IPS DF 19.7 (cell line): ENCODE measurements at regions not wholly inside any gene's neighbourhood (a gene's known extent, or its start where the extent isn't known, plus 50 kb on each side); places are given as distances from the start of the nearest gene placed in this dataset.

Experiments used
- DNase-seq: peaks from one replicate; pipeline ENCODE4 v3.0.0-alpha.2; 2013; ENCODE audit warnings: low read depth, low spot score

- no peak for DNase-seq
These were observed 1225.5 kb upstream of the CITED2 start for GRCh38 chr6:140599916-140600315.

DNA sequence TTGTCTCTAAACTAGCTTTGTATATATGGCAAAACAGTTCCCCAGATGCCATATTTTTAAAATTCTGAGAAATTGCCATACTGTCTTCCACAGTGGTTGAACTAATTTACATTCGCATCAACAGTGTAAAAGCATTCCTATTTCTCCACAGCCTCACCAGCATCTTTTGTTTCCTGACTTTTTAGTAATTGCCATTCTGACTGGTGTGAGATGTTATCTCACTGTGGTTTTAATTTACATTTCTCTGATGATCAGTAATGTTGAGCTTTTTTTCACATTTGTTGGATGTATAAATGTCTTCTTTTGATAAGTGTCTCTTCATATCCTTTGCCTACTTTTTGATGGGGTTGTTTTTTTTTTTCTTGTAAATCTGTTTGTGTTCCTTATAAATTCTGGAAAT is 1222.7 kb upstream of the CITED2 start:
- no peak for DNase-seq

GRCh38 chr6:140594806-140595128 is 1220.3 kb upstream of the CITED2 start:
- DNase-seq = no peak

GRCh38 chr6:140592877-140593276 is 1218.4 kb upstream of the CITED2 start:
- no peak for DNase-seq

DNA sequence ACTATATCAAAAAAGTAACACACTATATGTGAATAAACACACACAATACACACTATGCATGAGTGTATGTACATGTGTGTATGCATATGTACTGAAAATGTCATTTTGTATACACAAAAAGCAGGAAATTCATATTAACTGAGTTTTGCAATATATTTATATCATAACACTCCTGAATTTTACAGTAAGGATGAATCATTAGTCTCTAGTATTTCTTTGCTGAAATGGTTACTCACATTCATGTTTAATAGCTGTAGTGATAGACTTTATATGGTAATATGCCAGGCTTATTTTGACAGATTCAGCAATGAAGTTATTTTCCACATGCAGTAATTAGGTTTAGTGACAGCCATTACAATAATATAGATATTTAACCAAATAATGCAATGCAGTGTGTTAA is 1216.2 kb upstream of the CITED2 start:
- DNase-seq = no peak

DNA sequence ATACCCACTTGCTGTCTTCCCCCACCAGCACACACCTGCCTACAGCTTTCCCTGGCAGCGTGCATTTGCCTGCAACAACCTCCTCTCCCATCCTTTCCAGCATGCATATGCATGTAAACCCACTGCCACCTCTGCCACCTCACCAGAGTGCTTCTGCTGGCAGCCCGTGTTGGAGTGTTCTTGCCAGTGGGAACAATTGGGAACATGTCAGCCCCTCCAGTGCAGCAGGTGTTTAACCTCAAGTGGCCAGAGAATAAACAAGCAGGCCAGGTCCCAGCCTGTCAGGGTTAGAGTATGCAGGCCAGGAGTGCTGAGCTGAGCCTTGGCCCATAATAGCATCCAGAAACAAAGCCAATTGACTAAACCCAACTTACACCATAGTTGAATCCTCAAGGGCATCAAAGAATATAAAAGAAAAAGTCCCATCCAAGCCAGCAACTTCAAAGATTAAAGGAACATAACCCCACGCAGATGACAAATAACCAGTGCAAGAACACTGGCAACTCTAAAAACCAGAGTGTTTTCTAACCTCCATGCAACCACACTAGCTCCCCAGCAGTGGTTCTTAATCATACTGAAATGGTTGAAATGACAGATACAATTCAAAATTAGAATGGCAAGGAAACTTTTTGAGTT is 1212.1 kb upstream of the CITED2 start:
- no peak for DNase-seq

- no peak for DNase-seq
These were observed 1207.2 kb upstream of the CITED2 start for GRCh38 chr6:140581601-140582000.

DNA sequence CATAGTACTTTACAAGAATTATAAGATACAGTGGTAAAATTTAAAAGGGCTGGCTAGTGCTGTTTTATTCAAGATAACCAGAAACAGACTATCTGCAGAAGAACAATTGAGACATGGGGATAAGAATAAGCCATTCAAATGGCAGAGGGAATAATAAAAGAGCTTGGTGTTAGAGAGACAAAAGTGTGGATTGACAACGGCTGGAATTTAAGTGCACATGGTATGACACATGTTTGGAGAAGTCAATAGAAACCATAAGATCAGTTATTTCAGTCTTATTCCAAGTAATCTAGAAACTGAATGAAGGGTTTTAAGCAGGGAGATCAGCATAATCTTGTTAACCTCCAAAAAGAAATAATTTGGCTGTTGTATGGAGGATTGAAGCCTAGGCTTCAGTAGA is 1205.5 kb upstream of the CITED2 start:
- DNase-seq = no peak

- no peak for DNase-seq
These were observed 1201.6 kb upstream of the CITED2 start for GRCh38 chr6:140576004-140576555.

DNA sequence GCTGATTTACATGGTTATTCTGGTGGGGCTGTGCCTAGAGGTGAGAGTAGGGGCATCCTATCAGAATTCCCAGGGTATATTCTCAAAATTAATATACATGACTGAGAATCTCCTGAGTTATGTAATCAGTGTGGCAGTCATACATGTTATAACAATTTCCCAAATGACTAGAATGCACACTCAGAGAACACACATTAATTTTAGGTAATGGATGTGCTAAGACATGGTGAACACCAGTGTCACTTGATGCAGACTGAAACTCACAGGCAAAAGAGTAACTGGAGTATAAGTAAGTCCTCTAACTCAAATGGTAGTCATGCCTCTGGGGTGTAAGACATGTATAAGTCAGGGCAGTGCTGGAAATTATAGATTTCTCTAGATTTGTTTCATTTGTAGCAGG is 1198.4 kb upstream of the CITED2 start:
- no peak for DNase-seq

- no peak for DNase-seq
These were observed 1197.7 kb upstream of the CITED2 start for GRCh38 chr6:140572129-140572528.

DNA sequence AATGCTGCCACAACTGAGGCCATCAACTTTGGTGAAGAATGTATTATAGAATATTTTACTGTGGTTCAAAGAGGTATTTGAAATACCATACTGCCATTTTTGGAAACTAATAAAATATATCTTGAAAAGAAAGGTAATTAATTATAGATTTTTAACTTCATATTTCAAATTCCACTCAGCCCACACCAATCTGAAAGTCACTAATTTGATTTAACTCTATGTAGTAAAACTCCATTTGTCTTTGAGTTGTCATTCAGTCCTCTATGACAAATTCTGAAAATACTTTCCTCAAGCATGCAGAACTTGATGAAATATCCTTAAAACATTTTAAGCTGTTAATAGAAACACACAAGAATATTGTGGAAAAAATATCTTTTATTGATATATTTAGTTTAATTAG is 1196.7 kb upstream of the CITED2 start:
- no peak for DNase-seq

DNA sequence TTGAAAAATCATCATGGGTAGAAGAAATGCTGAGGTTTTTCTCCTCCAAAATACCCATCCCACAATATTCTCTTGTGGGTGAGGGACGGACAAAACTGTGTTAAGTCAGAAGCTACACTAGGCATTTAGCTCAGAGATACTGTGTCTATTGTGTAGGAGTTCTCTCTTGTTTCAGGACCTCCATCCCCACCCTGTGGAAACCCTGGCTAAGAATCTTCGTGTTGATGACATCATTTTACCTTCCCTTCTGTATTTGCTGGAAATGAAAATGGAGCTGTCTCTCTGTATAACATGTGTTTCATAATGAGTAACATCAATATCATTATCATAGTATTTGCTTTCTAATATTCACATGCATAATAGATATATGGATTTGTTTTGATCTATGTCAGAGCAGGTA is 1193.0 kb upstream of the CITED2 start:
- DNase-seq = no peak

GRCh38 chr6:140566781-140567277 is 1192.4 kb upstream of the CITED2 start:
- no peak for DNase-seq

- no peak for DNase-seq
These were observed 1189.3 kb upstream of the CITED2 start for GRCh38 chr6:140563728-140564127.

DNA sequence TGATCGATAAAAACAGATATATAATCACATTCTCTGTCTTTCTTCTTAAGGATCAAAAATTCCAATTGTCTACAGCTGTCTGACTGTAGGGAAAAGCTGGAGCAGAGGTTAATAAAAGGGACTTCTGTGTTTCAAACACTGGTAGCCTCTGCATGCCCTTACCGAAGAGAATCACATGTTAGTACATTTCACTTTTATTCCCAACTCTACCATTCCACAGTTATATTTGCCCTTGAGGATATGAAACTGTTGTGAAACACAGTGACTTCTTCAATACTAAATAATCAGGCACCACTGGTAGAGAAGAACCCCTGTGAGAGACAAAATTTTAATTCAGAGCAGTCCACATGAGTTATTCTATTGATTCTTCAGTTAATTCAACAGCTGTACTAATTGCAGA is 1187.3 kb upstream of the CITED2 start:
- no peak for DNase-seq

DNA sequence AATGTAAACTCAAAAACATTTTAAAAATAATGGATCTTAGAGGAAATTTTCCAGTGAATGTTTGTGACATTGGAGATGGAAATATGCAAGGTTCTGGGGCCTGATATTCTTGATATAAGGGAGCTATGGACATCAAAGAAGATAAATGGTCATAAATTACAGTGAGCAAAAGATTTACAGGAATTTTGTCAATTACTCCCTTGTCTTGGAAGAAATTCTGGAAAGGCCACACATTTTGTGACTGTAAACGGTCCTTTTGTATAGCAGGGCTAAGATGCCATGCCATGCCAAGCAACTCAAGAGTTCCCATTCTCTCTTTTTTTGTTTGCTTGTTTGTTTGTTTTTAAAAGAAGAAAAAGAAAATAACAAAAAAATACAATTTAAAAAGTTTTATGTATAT is 1186.2 kb upstream of the CITED2 start:
- DNase-seq = no peak

GRCh38 chr6:140559458-140559857 is 1185.0 kb upstream of the CITED2 start:
- no peak for DNase-seq

DNA sequence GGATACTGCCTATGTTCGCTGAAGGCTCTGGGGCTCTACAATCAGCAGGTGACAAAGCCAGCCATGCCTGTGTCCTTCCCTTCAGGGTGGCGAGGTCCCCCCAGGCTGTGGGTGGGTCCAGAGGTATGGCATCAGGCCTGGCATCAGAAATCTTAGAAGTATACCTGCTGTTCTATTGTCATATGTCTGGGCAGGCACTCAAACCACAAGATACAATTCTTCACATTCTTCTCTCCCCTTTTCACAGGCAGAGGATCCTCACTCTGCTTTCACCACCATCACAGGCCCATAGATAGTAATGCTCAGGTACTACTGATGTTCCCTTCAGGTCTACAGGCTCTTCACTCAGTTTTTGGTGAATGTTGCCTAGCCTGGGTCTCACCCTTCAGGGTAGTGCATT is 1180.0 kb upstream of the CITED2 start:
- no peak for DNase-seq

DNA sequence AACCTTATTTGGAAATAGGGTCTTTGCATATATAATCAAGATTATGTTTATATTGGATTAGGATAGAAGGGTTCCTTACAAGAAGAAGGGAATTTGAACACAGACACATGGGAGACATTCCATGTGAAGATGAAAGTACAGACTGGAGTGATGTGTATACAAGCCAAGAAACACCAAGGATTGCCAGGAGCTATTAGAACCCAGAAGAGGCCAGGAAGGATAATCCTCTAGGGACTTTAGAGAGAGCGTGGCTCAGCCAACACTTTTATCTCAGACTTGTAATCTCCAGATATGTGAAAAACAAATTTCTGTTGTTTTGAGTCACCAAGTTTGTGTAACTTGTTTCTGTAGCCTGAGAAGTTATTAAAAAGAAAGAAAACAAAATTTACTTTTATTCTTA is 1173.9 kb upstream of the CITED2 start:
- DNase-seq = no peak

GRCh38 chr6:140546640-140547039 is 1172.2 kb upstream of the CITED2 start:
- DNase-seq = no peak

DNA sequence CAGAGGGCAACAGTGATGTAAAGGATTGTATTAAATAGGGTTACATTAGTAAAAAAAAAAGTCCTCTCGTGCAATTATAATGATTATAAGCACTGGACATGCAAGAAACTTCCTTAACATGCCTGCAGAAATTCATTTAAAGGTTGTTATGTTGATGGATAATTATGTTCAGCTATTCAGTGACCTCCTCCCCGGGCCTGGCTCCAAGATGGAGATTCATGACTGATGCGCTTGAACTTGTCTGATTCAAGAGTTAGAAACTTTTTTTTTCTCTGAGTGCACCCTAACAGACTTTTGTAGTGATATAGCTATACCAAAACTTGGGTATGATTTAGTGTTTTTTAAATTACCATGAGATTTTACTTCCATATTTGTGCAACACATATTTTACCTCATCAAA is 1170.0 kb upstream of the CITED2 start:
- no peak for DNase-seq

DNA sequence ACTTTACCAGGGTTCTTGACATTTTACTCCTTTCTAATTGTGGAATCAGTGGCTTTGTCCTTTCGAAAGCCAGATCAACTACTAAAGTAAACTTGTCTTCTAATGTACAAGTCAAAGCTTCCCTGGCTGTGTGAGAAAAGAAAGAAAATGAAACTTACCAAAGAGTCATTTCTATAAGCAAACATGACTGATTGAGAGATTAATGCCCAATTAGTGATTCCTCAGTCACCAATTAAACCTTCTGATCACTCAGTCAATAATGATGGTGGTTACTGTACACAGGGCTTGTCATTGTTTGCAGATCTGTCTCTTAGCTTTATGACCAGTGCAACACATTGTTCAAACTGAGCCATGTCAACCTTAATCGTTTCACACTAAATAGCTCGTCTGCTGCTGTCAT is 1168.4 kb upstream of the CITED2 start:
- DNase-seq = no peak

DNA sequence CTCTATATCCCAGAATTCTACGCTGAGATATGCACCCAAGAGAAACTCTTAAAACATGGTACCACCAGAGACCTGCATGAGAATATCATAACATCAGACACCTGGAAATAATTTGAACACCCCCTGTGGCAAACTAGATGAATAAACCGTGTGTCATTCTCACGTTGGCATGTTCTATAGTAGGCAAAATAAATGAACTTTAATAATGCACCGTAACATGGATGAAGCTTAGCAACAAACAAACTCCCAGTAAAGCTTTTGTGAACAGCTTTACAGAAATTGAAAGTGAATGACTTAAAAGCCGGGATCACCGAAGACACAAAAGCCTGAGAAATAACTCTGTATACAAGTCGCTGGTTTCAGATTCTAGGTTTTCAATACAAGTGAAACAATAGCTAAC is 1166.8 kb upstream of the CITED2 start:
- DNase-seq = no peak
